C4-2B (cell line): ENCODE measurements at regions not wholly inside any gene's neighbourhood (a gene's known extent, or its start where the extent isn't known, plus 50 kb on each side); places are given as distances from the start of the nearest gene placed in this dataset.

Experiments used
- H3K27ac ChIP-seq: fragments of 450-650 bp; 2 replicates; pipeline ENCODE4 v1.5.1; 2017
- ZFX ChIP-seq: fragments of 450-650 bp; IDR thresholded peaks from 2 replicates; pipeline ENCODE4 v1.6.1; 2017
- TF ChIP-seq, protein P1 (sequence below): fragments of 450-650 bp; conservative IDR thresholded peaks from 2 replicates; pipeline ENCODE4 v1.5.1; 2017; ENCODE audit warnings: mild to moderate bottlenecking

DNA sequence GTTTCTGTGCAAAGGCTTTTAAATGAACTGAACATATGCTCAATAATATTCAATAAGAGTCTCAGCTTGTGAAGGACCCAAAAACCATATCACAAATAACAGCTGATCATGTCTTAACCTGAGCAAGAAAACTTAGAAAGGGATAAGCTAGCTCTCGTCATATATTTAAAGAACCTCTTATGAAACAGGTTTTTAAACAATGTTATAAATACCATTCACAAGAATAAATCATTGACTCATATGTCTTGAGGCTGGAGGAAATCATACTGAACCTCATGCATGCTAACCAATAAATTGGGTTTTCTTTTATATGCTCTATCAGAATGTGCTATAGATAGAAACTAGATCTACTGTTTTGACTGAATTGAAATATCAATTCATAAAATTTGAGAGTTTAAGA is 426.9 kb downstream of the NOVA1 start:
- TF ChIP-seq, protein P1, sequence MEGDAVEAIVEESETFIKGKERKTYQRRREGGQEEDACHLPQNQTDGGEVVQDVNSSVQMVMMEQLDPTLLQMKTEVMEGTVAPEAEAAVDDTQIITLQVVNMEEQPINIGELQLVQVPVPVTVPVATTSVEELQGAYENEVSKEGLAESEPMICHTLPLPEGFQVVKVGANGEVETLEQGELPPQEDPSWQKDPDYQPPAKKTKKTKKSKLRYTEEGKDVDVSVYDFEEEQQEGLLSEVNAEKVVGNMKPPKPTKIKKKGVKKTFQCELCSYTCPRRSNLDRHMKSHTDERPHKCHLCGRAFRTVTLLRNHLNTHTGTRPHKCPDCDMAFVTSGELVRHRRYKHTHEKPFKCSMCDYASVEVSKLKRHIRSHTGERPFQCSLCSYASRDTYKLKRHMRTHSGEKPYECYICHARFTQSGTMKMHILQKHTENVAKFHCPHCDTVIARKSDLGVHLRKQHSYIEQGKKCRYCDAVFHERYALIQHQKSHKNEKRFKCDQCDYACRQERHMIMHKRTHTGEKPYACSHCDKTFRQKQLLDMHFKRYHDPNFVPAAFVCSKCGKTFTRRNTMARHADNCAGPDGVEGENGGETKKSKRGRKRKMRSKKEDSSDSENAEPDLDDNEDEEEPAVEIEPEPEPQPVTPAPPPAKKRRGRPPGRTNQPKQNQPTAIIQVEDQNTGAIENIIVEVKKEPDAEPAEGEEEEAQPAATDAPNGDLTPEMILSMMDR: no peak
- no peak for TF ChIP-seq ZFX
- no peak overlapping the region for H3K27ac ChIP-seq

DNA sequence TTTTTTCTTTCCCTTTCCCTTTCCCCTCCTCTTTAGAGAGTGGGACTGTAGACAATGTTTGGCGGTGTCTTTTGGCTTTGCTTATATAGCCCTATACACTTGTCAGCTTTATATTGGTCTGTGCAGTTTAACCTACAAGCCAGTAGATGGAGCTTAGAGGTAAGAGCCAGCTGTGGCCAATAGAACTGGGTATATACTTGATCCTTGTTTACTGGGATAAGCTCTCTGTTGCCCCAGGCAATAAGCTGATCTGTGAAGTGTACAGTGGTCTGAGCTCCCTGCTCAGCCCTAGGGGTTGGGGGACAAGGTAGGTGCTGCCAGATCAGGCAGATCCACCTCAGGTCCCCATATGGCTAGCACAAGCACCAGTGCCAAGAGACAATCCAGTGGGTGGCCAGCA is 434.1 kb downstream of the NOVA1 start:
- no peak overlapping the region for H3K27ac ChIP-seq
- no peak for TF ChIP-seq ZFX
- TF ChIP-seq, protein P1: peak; percentile 72

DNA sequence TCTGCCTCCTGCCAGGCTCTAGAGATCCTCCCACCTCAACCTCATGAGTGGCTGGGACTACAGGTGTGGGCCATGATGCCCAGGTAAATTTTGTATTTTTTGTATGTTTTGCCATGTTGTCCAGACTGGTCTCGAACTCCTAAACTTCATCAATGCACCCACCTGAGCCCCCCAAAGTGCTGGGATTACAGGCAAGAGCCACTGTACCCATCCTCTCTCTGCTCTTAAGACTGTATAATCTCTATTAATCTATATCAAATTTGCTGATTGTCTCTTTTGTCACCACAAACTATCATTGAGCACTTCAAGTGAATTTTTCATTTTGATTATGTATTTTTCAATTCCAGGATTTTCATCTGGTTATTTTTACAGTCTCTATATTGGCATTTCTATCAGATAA is 440.3 kb downstream of the NOVA1 start:
- TF ChIP-seq, protein P1: no peak
- TF ChIP-seq ZFX: no peak
- no peak overlapping the region for H3K27ac ChIP-seq

DNA sequence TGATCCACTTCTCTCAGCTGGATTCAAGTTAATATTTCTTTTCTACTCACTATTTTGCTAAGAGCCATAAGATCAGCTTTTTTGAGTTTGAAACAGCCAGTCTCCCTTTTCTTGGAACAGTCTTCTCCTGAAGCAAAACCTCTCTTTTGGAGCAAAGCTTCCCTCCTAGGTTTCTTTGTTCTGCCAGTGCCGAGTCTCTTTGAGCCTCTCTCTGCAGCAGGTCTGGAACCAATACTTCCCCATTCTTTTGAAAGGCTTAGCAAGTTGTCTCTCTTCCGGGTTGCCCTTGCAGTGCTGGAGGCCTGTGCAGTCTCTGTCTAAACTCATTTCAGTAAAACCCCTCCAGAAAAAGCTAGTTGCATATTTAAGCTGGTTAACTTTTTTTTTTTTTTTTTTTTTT is 454.8 kb downstream of the NOVA1 start:
- no peak overlapping the region for H3K27ac ChIP-seq
- TF ChIP-seq, protein P1: no peak
- no peak for TF ChIP-seq ZFX

DNA sequence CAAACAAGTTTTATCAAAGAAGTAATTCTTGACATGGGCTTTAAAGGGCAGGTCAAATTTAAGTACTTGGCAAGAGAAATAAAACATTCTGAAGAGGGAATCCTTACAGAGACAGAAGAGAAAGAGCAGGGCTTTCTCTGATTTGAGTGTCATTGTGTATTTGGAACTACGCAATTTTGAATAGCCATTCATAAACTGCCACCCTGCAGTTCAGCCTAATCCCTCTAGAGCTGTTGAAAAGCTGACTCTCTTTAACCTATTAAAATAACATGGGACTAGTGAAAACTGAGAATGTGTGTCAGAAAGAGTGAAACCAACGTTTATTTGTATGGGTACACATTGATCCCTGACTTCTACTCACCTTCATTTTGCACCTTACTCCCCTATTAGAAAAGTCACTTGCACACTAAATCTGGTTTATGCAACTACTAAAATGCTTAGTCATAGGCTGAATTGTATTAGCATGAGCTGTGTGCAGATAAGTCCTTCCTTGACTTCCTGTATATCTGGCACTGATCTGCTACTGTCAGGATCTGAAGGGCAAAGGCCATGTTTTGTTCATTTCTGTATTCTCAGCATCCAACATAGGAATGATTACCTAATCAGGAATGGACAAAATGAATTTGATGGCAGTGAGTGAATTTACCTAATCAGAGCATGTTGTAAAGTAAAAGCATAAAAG is 458.9 kb downstream of the NOVA1 start:
- H3K27ac ChIP-seq: no peak overlapping the region
- TF ChIP-seq ZFX: no peak
- TF ChIP-seq, protein P1: no peak; the same call in 1 of the 2 replicates

DNA sequence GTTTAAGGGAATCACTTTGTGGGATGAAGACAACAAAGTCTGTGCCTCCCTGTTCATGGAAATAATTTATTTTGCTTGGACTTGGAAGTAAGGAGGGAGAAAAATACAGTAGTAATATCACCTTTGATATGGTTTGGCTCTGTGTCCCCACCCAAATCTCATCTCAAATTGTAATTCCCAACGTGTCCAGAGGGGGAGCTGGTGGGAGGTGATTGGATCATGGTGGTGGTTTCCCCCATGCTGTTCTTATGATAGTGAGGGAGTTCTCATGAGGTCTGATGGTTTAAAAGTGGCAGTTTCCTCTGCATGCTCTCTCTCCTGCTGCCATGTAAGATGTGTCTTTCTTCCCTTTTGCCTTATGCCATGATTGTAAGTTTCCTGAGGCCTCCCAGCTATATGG is 460.7 kb downstream of the NOVA1 start:
- TF ChIP-seq ZFX: no peak
- TF ChIP-seq, protein P1: peak; percentile 44

DNA sequence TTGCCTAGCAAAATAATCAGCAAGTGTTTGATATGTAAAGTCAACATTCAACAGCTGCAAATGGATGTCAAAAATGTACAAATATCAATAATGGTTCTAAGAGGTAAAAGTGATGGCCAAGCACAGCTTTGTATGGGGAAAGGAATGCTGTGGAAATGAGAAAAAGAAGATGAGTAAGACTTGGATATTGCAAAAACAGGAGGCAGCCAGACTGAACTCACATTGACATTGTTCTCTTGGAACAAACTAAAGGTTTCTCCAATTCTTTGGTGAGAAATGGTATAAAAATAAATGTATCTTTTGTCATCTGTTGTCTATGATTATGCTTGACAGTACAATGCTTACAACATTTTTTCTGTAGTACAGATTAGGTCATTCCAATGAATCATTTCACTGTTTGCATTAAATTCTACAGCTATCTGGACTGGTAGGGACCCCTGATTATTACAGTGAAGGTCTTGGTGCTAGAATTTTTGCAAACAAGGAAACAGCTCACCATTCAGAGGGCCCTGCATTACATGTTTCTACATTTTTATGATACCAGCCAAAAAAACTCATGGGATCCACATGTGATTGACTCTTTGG is 465.7 kb downstream of the NOVA1 start:
- no peak for TF ChIP-seq ZFX
- TF ChIP-seq, protein P1: no peak
- H3K27ac ChIP-seq: no peak overlapping the region

More for the DNA sequence above, 460.7 kb downstream of the NOVA1 start:
- H3K27ac ChIP-seq: no peak overlapping the region
